Tibial nerve (tissue), 4 donors: ENCODE measurements at regions not wholly inside any gene's neighbourhood (a gene's known extent, or its start where the extent isn't known, plus 50 kb on each side); places are given as distances from the start of the nearest gene placed in this dataset.

ENCODE experiments used
- DNase-seq, 2 donors: peaks; one replicate each; pipeline ENCODE4 v3.0.0-alpha.2; 2019; ENCODE audit warnings: low spot score in 2 of 2
- H3K27ac ChIP-seq, 4 donors: fragments of 200-600 bp; sonication (generic) in 3 of 4; one replicate each; pipeline ENCODE4 v1.5.1; 2017 to 2019; ENCODE audit warnings: mild to moderate bottlenecking in 1 of 4
- H3K27me3 ChIP-seq, 2 donors: fragments of 200-600 bp; sonication (generic) in 1 of 2; one replicate each; pipeline versions ENCODE4 v1.5.1 to v1.6.0; 2017 to 2019
- H3K36me3 ChIP-seq, 3 donors: fragments of 200-600 bp; sonication (generic); one replicate each; pipeline ENCODE4 v1.5.1; 2018 to 2019
- H3K4me1 ChIP-seq, 4 donors: fragments of 200-600 bp; sonication (generic) in 3 of 4; one replicate each; pipeline ENCODE4 v1.5.1; 2017 to 2019
- H3K4me3 ChIP-seq, 4 donors: fragments of 200-600 bp; sonication (generic) in 3 of 4; one replicate each; pipeline ENCODE4 v1.5.1; 2017 to 2019; ENCODE audit warnings: mild to moderate bottlenecking in 1 of 4, moderate library complexity in 1 of 4
- H3K9me3 ChIP-seq, 4 donors: fragments of 200-600 bp; sonication (generic) in 3 of 4; one replicate each; pipeline ENCODE4 v1.5.1; 2017 to 2019
- EP300 ChIP-seq, 2 donors: sonication (generic); formaldehyde crosslinking; IDR thresholded peaks; one replicate each; pipeline ENCODE4 v1.6.1; 2017; ENCODE audit warnings: antibody characterized with exemption in 2 of 2, mild to moderate bottlenecking in 1 of 2
- POLR2A ChIP-seq, 2 donors: fragments of 450-650 bp; IDR thresholded peaks; one replicate each; pipeline ENCODE4 v1.6.1; 2017; ENCODE audit warnings: antibody characterized with exemption in 2 of 2, mild to moderate bottlenecking in 2 of 2, moderate library complexity in 2 of 2
- WGBS, 2 donors: methylation state at CpG; one replicate each; pipeline ENCODE4 v1.1.5; 2018; 5-methylcytosine and 5-hydroxymethylcytosine counted together
- TF ChIP-seq, protein P1 (sequence below), 5 experiments: fragments of 200-600 bp in 3 of 5; fragments of 450-650 bp in 2 of 5; sonication (generic) in 3 of 5; IDR thresholded peaks; one replicate each; pipeline ENCODE4 v1.5.1; 2016 to 2019; ENCODE audit warnings: antibody characterized with exemption in 5 of 5, mild to moderate bottlenecking in 3 of 5, moderate library complexity in 2 of 5

DNA sequence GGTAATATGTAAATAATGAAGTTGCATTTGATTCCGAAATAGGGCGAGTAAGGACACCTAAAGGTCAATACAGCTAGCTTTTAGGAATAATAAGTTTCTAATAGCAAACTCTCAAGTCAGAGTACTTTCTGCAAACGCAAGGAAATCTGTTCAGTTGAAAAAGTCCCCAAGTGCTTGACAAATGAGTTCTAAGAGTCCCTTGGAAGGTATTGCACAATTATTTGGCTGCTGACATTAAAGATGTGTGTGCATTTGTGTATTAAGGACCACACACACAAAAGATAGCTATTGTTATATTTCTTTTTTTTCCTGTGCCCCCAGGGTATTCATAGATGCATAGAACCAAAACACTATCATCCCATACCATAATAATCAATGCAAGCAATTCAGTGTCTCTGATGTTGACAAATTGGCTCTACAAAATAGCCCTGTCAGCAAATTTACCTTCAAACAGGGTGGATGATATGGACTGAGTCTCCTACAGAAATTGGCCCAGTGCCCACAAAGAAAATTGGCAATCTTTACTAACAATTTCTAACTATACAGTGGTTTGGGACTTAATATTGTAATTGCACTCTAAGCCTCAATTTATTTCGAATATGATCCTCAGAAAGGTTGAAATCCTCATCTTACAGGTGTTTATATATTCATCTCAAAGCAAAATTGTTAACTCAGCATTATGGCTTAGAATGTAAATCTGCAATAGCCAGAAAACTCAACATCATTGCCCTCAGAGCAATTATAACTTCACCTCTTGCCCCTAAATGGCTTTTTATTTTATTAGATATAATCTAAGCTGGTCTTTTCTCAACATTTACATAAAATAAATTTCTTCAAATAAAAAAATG is 827.2 kb downstream of the MAT2B start:
- DNase-seq: no peak
- TF ChIP-seq POLR2A (IDR thresholded peaks at IDR 0.05) (no peak), EP300 (IDR thresholded peaks at IDR 0.05) (no peak)
- TF ChIP-seq, protein P1, sequence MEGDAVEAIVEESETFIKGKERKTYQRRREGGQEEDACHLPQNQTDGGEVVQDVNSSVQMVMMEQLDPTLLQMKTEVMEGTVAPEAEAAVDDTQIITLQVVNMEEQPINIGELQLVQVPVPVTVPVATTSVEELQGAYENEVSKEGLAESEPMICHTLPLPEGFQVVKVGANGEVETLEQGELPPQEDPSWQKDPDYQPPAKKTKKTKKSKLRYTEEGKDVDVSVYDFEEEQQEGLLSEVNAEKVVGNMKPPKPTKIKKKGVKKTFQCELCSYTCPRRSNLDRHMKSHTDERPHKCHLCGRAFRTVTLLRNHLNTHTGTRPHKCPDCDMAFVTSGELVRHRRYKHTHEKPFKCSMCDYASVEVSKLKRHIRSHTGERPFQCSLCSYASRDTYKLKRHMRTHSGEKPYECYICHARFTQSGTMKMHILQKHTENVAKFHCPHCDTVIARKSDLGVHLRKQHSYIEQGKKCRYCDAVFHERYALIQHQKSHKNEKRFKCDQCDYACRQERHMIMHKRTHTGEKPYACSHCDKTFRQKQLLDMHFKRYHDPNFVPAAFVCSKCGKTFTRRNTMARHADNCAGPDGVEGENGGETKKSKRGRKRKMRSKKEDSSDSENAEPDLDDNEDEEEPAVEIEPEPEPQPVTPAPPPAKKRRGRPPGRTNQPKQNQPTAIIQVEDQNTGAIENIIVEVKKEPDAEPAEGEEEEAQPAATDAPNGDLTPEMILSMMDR (IDR thresholded peaks at IDR 0.05): no peak
- Histone ChIP-seq H3K27ac (no peak overlapping the region), H3K36me3 (no peaks in the 10 kb centered on the region), H3K9me3 (peaks cover 0 to 3% (median 0%) of the 10 kb centered on the region in 4 donors), H3K27me3 (no peaks in the 10 kb centered on the region), H3K4me1 (no peaks in the 10 kb centered on the region), H3K4me3 (no peak overlapping the region)
- WGBS, 2 donors: 65 to 69% methylated on average over 4 of the region's 4 CpGs

DNA sequence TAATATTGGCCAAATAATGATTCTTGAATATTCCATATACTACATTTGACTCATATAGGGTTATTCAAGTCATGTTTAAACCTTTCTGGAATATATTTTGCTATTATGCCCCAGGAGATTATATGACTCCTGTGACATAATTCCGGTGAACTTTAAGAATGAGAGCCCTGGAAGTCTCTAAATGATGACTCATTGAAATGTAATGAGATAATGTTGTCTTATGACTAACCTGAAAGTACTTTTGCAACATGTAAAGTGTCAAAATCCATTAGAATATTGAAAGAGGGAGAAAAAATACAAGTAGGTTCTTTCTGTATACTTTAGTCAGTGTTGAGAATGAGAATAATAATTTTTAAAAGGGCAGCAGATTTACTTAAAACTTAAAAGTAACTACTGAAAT is 830.4 kb downstream of the MAT2B start:
- WGBS, 2 donors: 49 to 68% methylated on average over 1 of the region's 1 CpG
- TF ChIP-seq, protein P1 (IDR thresholded peaks at IDR 0.05): no peak
- TF ChIP-seq EP300 (IDR thresholded peaks at IDR 0.05) (no peak), POLR2A (IDR thresholded peaks at IDR 0.05) (no peak)

DNA sequence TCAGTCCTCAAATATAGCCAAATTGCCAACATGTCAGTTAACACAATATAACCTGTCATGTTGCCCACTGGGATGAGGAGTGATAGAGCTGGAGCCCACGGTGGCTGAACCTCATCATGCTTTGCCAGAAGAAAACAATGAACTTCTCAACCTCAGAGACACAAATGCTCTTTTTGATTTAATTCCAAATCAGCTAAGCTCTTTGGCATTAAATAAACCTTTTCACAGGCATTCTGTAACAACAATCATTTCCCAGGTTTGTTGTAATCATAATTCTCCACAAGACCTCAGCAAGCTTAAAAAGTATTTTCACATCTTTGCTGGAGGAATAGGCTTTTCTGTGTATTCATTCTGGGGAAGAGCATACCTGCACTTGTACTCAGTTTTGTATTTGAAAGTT is 830.9 kb downstream of the MAT2B start:
- H3K27me3 ChIP-seq: no peaks in the 10 kb centered on the region
- DNase-seq: no peak
- TF ChIP-seq, protein P1 (IDR thresholded peaks at IDR 0.05): no peak
- TF ChIP-seq EP300 (IDR thresholded peaks at IDR 0.05) (no peak), POLR2A (IDR thresholded peaks at IDR 0.05) (no peak)

More for the DNA sequence above, 830.4 kb downstream of the MAT2B start:
- H3K4me1 ChIP-seq: no peaks in the 10 kb centered on the region
- H3K27me3 ChIP-seq: no peaks in the 10 kb centered on the region
- no peak overlapping the region for H3K27ac ChIP-seq
- H3K36me3 ChIP-seq: no peaks in the 10 kb centered on the region
- H3K9me3 ChIP-seq: no peaks in the 10 kb centered on the region
- H3K4me3 ChIP-seq: no peak overlapping the region
- DNase-seq: no peak

DNA sequence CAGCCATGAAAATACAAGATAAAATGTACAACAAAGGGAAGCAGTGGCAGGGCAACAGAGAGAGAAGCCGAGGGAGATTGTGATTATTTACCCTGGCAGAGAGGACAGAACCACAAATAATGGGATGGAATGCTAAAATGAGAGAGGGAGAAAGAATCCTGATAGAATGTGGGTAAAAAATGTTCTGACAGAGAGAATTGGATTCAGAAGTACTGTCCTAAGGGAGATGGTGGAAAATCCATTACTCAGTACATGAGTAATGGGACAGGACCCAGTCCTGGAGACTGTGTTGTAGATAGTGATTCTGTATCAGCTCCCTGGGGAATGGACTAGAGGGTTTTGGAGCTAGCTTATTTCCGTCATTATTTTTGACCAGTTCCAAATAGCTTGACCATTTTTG is 831.5 kb downstream of the MAT2B start:
- TF ChIP-seq, protein P1 (IDR thresholded peaks at IDR 0.05): no peak
- no peak for TF ChIP-seq EP300 (IDR thresholded peaks at IDR 0.05)
- no peak for TF ChIP-seq POLR2A (IDR thresholded peaks at IDR 0.05)
- Histone ChIP-seq H3K9me3 (no peaks in the 10 kb centered on the region), H3K27ac (no peak overlapping the region), H3K4me1 (no peaks in the 10 kb centered on the region), H3K27me3 (no peaks in the 10 kb centered on the region), H3K36me3 (no peaks in the 10 kb centered on the region), H3K4me3 (no peak overlapping the region)
- 53 to 59% methylated on average over 2 of the region's 2 CpGs for WGBS, 2 donors
- no peak for DNase-seq

More for the DNA sequence above, 830.9 kb downstream of the MAT2B start:
- no peak overlapping the region for H3K27ac ChIP-seq
- no peak overlapping the region for H3K4me3 ChIP-seq
- 30 to 35% methylated on average over 1 of the region's 1 CpG for whole genome bisulfite sequencing, 2 donors
- H3K36me3 ChIP-seq: no peaks in the 10 kb centered on the region
- no peaks in the 10 kb centered on the region for H3K9me3 ChIP-seq
- H3K4me1 ChIP-seq: no peaks in the 10 kb centered on the region

DNA sequence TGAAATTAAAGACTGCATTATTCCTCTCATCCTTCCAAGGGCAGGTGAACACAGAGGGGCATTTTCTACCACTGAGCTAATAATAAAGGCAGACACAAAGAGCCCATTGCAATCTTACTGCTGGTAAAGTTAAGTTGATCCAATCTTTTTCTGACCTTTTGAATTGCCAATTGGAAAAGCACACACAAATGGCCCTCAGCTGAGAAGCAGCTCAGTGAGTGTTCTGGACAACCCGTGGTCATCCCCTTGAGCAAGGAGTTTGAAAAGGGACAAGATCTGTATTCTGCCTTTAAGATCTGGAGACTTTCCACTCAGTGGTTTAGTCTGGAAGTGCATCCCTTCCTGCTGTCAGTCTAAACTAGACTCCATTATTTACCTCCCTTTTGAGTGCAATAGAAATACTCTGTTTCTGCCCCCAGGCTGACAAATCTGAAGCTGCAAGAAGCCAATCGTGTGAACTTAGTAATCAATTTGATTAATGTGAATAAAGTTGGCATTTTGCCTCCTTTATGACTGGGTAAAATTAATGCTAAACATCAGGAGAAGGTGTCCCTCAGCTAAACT is 835.7 kb downstream of the MAT2B start:
- no peaks in the 10 kb centered on the region for H3K36me3 ChIP-seq
- H3K9me3 ChIP-seq: no peaks in the 10 kb centered on the region
- no peaks in the 10 kb centered on the region for H3K4me1 ChIP-seq
- no peak for TF ChIP-seq POLR2A (IDR thresholded peaks at IDR 0.05)
- TF ChIP-seq EP300 (IDR thresholded peaks at IDR 0.05): no peak
- TF ChIP-seq, protein P1 (IDR thresholded peaks at IDR 0.05): no peak
- H3K27me3 ChIP-seq: no peaks in the 10 kb centered on the region
- 29 to 34% methylated on average over 2 of the region's 2 CpGs for WGBS, 2 donors
- no peak overlapping the region for H3K4me3 ChIP-seq
- H3K27ac ChIP-seq: no peak overlapping the region
- no peak for DNase-seq
